Loucy (cell line): ENCODE measurements at regions not wholly inside any gene's neighbourhood (a gene's known extent, or its start where the extent isn't known, plus 50 kb on each side); places are given as distances from the start of the nearest gene placed in this dataset.

Experiments
- EZH2phosphoT487 ChIP-seq: fragments of 200-600 bp; IDR thresholded peaks from 2 replicates; pipeline ENCODE4 v1.6.1; 2018; ENCODE audit warnings: antibody characterized with exemption, mild to moderate bottlenecking, moderate library complexity, borderline replicate concordance
- TF ChIP-seq, protein P1 (sequence below): fragments of 200-600 bp; sonication (generic); conservative IDR thresholded peaks from 2 replicates; pipeline ENCODE4 v1.5.1; 2014; ENCODE audit warnings: mild to moderate bottlenecking, antibody characterized with exemption, low read length

- TF ChIP-seq, protein P1, sequence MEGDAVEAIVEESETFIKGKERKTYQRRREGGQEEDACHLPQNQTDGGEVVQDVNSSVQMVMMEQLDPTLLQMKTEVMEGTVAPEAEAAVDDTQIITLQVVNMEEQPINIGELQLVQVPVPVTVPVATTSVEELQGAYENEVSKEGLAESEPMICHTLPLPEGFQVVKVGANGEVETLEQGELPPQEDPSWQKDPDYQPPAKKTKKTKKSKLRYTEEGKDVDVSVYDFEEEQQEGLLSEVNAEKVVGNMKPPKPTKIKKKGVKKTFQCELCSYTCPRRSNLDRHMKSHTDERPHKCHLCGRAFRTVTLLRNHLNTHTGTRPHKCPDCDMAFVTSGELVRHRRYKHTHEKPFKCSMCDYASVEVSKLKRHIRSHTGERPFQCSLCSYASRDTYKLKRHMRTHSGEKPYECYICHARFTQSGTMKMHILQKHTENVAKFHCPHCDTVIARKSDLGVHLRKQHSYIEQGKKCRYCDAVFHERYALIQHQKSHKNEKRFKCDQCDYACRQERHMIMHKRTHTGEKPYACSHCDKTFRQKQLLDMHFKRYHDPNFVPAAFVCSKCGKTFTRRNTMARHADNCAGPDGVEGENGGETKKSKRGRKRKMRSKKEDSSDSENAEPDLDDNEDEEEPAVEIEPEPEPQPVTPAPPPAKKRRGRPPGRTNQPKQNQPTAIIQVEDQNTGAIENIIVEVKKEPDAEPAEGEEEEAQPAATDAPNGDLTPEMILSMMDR: no peak
- no peak for TF ChIP-seq EZH2phosphoT487
Measured at GRCh38 chr2:147110317-147110716, 734.5 kb upstream of the ACVR2A start.
